CD4-positive, CD25-positive, alpha-beta regulatory T cell (primary cell): ENCODE measurements at regions not wholly inside any gene's neighbourhood (a gene's known extent, or its start where the extent isn't known, plus 50 kb on each side); places are given as distances from the start of the nearest gene placed in this dataset.

Experiments used
- ATAC-seq, 2 donors: fragments of 150-1000 bp; cut with Tn5 transposase; one replicate each; pipeline ENCODE4 v1.10.0; 2021; ENCODE audit warnings: low read depth in 2 of 2, moderate number of reproducible peaks in 2 of 2, moderate library complexity in 1 of 2
- DNase-seq, 3 donors: peaks; one replicate each; pipeline versions ENCODE4 v3.0.0 to v3.0.0-alpha.2; 2012 to 2022; ENCODE audit warnings: mixed read lengths in 1 of 3
- H3K27ac ChIP-seq: one replicate; pipeline ENCODE4 v1.7.0; 2013; ENCODE audit warnings: mild to moderate bottlenecking, low read length; ENCODE audit not compliant: insufficient read depth, poor library complexity, severe bottlenecking
- H3K27me3 ChIP-seq: one replicate; pipeline ENCODE4 v1.7.0; 2013; ENCODE audit warnings: low read length; ENCODE audit not compliant: control insufficient read depth, insufficient read depth
- H3K36me3 ChIP-seq: one replicate; pipeline ENCODE4 v1.7.0; 2013; ENCODE audit warnings: mild to moderate bottlenecking, low read length, moderate library complexity; ENCODE audit not compliant: control insufficient read depth, insufficient read depth
- H3K4me1 ChIP-seq: 2 replicates; pipeline ENCODE4 v1.7.0; 2013; ENCODE audit warnings: mild to moderate bottlenecking, low read length; ENCODE audit not compliant: insufficient read depth, control insufficient read depth, poor library complexity, severe bottlenecking
- H3K4me3 ChIP-seq: one replicate; pipeline ENCODE4 v1.7.0; 2013; ENCODE audit warnings: low read depth, mild to moderate bottlenecking, low read length, moderate library complexity
- H3K9me3 ChIP-seq, 2 experiments: 1 replicate in 1 of 2; 2 replicates in 1 of 2; pipeline ENCODE4 v1.7.0; 2013; ENCODE audit warnings: low read length in 2 of 2, mild to moderate bottlenecking in 1 of 2, moderate library complexity in 1 of 2; ENCODE audit not compliant: control insufficient read depth in 2 of 2
- H3K27ac Mint-ChIP-seq, 3 donors: one replicate each; pipeline ENCODE4 v1.8.0; 2020 to 2022; ENCODE audit warnings: mild to moderate bottlenecking in 3 of 3, mixed read lengths in 3 of 3, moderate library complexity in 2 of 3
- H3K27me3 Mint-ChIP-seq: one replicate; pipeline ENCODE4 v1.8.0; 2022; ENCODE audit warnings: mild to moderate bottlenecking, mixed read lengths
- H3K36me3 Mint-ChIP-seq: one replicate; pipeline ENCODE4 v1.8.0; 2020; ENCODE audit warnings: mixed read lengths
- H3K4me1 Mint-ChIP-seq, 4 donors: one replicate each; pipeline ENCODE4 v1.8.0; 2020 to 2022; ENCODE audit warnings: mixed read lengths in 4 of 4, mild to moderate bottlenecking in 1 of 4
- H3K4me3 Mint-ChIP-seq, 4 donors: one replicate each; pipeline ENCODE4 v1.8.0; 2020 to 2022; ENCODE audit warnings: mild to moderate bottlenecking in 4 of 4, mixed read lengths in 4 of 4, moderate library complexity in 3 of 4
- H3K9me3 Mint-ChIP-seq, 7 donors: one replicate each; pipeline ENCODE4 v1.8.0; 2020 to 2022; ENCODE audit warnings: mixed read lengths in 7 of 7, mild to moderate bottlenecking in 3 of 7, moderate library complexity in 2 of 7

DNA sequence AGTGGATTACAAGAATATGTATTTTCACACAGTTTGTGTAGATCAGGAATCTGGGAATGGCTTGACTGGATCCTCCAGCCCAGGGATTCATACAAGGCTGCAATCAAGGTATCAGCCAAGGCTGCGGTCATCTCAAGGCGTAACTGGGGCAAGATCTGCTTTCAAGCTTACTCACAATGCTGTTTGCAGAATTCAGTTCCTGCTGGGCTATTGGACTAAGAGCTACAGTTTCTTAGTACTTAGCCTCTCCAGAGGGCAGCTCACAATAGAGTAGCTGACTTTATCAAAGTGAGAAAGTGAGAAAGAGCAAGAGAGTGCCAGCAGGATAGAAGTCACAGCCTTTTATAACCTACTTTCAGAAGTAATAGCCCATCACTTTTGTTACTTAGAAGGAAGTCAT lies 211.0 kb downstream of the MAP2K6 start:
- Mint-ChIP-seq H3K27ac (no peak overlapping the region), H3K4me1 (no peaks in the 10 kb centered on the region), H3K36me3 (no peaks in the 10 kb centered on the region), H3K27me3 (peaks cover 4% of the 10 kb centered on the region), H3K4me3 (no peak overlapping the region), H3K9me3 (peaks cover 0 to 14% (median 5%) of the 10 kb centered on the region in 7 donors)
- Histone ChIP-seq H3K9me3 (no peaks in the 10 kb centered on the region), H3K4me3 (no peak overlapping the region), H3K27ac (no peak overlapping the region), H3K4me1 (no peaks in the 10 kb centered on the region), H3K27me3 (no peaks in the 10 kb centered on the region), H3K36me3 (no peaks in the 10 kb centered on the region)
- no peak for DNase-seq
- ATAC-seq: no peak

DNA sequence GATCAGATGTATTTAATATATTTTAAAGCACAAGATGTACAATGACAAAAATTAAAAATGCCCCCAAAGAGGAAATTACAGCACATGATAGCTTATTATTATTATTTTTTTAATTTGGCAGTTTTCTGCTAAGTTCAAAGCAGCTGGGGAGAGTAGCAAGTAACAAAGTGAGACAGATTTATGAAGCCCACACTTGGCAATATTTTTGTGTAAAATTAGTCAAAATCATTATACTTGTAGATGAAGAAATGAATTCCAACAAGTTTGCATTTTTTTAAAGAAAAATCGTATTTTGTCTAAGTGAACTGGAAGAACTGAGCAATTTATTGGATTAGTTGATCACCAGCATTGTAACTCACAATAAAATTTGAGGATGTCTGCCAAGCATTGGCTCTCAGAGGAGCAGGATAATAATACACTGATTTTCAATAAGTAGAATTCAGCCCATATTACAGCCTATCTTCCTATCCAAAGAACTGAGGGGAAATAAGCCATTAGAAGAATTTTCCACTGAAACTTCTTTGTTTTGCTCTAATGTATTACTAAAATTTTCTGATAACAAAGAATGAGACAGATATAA lies 215.6 kb downstream of the MAP2K6 start:
- ATAC-seq: no peak
- H3K36me3 ChIP-seq: no peaks in the 10 kb centered on the region
- no peaks in the 10 kb centered on the region for H3K27me3 Mint-ChIP-seq
- no peak for DNase-seq
- no peaks in the 10 kb centered on the region for H3K4me1 Mint-ChIP-seq
- H3K27ac ChIP-seq: no peak overlapping the region
- no peak overlapping the region for H3K4me3 ChIP-seq
- H3K4me1 ChIP-seq: no peaks in the 10 kb centered on the region
- peaks cover 0 to 10% (median 5%) of the 10 kb centered on the region in 7 donors for H3K9me3 Mint-ChIP-seq
- H3K27me3 ChIP-seq: no peaks in the 10 kb centered on the region
- no peak overlapping the region for H3K27ac Mint-ChIP-seq
- no peaks in the 10 kb centered on the region for H3K9me3 ChIP-seq
- H3K4me3 Mint-ChIP-seq: no peak overlapping the region
- H3K36me3 Mint-ChIP-seq: no peaks in the 10 kb centered on the region

DNA sequence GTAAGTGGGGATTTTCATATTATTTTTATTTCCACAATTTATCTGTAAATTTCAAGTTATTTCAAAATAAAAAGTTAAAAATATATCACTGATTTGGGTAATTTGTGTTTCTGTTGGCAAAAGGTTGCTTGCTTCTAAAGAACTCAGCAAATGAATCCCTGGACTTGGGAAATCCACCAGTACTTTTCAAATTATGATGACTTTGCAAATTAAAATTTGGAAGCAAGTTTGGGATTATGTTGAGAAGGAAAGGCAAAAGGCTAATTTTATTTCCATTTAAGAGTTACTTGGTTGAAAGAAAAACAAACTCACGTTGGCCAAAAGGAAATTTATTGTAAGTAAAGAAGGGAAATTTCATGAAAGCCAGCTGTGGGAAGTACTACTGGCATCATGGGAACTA lies 220.3 kb downstream of the MAP2K6 start:
- Mint-ChIP-seq H3K27me3 (no peaks in the 10 kb centered on the region), H3K27ac (no peak overlapping the region), H3K9me3 (peaks cover 0 to 10% (median 5%) of the 10 kb centered on the region in 7 donors), H3K4me3 (no peak overlapping the region), H3K36me3 (no peaks in the 10 kb centered on the region), H3K4me1 (no peaks in the 10 kb centered on the region)
- Histone ChIP-seq H3K9me3 (no peaks in the 10 kb centered on the region), H3K27ac (no peak overlapping the region), H3K36me3 (no peaks in the 10 kb centered on the region), H3K27me3 (no peaks in the 10 kb centered on the region), H3K4me1 (no peaks in the 10 kb centered on the region), H3K4me3 (no peak overlapping the region)
- DNase-seq (no peak), ATAC-seq (no peak)

DNA sequence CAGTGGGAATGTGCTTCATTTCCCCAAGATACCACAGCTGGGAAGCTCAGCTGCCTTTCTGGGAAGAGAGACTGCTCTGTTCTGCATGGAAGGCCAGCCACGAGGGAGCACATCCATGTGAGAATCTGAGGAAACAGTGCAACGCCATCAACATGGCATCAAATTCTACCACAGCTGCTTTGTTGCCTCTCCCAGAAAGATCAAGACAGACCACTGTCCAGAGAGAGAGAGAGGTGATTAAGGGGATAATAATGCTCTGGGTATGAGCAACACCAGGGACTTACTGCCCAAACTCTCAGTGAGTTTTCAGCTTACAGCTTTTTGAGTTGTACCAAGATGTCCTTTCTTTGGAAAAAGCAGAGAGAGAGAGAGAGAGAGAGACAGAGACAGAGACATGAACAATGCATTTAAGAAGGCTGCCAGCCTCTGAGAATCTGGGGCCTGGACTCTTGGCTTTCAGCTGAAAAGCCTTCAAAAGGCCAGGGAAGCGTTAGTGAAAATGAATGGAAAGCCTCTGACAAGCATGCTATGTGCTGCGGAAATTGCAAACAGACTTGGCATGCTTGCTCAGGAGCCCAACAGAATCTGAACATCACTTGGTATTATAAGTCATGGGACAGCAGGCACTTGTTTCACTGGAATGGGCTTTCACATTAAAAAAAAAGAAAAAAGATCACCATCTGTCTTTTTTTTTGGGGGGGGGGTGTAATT lies 223.1 kb downstream of the MAP2K6 start:
- H3K27ac ChIP-seq: no peak overlapping the region
- no peaks in the 10 kb centered on the region for H3K36me3 Mint-ChIP-seq
- peak overlapping the region in 1 of 3 donors; percentile 48 for H3K27ac Mint-ChIP-seq
- H3K4me3 ChIP-seq: no peak overlapping the region
- ATAC-seq (no peak), DNase-seq (no peak)
- no peaks in the 10 kb centered on the region for H3K27me3 ChIP-seq
- peaks cover 0 to 10% (median 2%) of the 10 kb centered on the region in 7 donors for H3K9me3 Mint-ChIP-seq
- H3K36me3 ChIP-seq: no peaks in the 10 kb centered on the region
- H3K4me3 Mint-ChIP-seq: no peak overlapping the region
- no peaks in the 10 kb centered on the region for H3K27me3 Mint-ChIP-seq
- H3K4me1 ChIP-seq: no peaks in the 10 kb centered on the region
- no peaks in the 10 kb centered on the region for H3K9me3 ChIP-seq
- no peaks in the 10 kb centered on the region for H3K4me1 Mint-ChIP-seq

DNA sequence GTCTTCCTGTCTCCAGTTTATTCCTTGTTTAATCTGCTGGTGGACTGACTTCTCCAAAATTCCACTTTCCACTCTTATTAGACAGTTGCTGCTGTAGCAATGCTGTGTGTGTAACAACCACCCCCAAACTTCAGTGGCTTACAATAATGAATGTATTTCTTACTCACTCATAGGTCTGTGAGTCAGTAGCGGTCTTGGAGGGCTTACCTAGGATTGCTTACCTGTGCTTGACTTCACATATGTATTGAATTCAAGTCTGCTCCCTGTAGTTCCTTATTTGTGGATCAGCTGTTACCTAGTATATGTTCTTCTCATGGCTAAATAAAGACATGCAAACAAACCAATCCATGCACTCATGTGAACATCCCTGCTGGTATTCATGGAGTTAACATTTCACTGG lies 224.6 kb downstream of the MAP2K6 start:
- H3K4me1 Mint-ChIP-seq: no peaks in the 10 kb centered on the region
- H3K36me3 Mint-ChIP-seq: no peaks in the 10 kb centered on the region
- H3K4me3 Mint-ChIP-seq: no peak overlapping the region
- Histone ChIP-seq H3K9me3 (no peaks in the 10 kb centered on the region), H3K36me3 (no peaks in the 10 kb centered on the region), H3K4me3 (no peak overlapping the region), H3K4me1 (no peaks in the 10 kb centered on the region), H3K27me3 (no peaks in the 10 kb centered on the region), H3K27ac (no peak overlapping the region)
- H3K27me3 Mint-ChIP-seq: no peaks in the 10 kb centered on the region
- no peak for DNase-seq
- no peak for ATAC-seq
- H3K27ac Mint-ChIP-seq: no peak overlapping the region
- H3K9me3 Mint-ChIP-seq: peaks cover 0 to 10% (median 0%) of the 10 kb centered on the region in 7 donors

DNA sequence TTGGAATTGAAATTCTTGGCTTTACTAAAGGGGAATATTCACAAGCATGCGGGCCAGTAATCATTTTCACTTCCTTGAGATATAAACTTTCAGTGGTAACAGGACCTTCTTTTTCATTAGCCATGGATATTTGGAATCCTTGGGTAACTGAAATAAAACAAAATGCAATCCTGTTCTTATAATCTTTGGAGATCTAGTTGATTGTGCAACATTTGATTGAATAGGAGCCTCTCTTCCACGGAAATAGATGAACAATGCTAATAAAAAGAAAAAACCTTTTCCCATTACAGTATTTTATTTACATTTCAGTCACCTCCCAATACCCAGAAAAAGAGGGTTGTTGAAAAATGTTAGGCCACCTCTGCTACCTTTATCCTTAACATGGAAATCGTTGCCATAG lies 225.6 kb downstream of the MAP2K6 start:
- Mint-ChIP-seq H3K27me3 (no peaks in the 10 kb centered on the region), H3K9me3 (peaks cover 0 to 10% (median 0%) of the 10 kb centered on the region in 7 donors), H3K4me3 (no peak overlapping the region), H3K27ac (no peak overlapping the region), H3K4me1 (no peaks in the 10 kb centered on the region), H3K36me3 (no peaks in the 10 kb centered on the region)
- H3K9me3 ChIP-seq: no peaks in the 10 kb centered on the region
- no peaks in the 10 kb centered on the region for H3K4me1 ChIP-seq
- DNase-seq: no peak
- no peaks in the 10 kb centered on the region for H3K27me3 ChIP-seq
- H3K36me3 ChIP-seq: no peaks in the 10 kb centered on the region
- ATAC-seq: no peak
- H3K27ac ChIP-seq: no peak overlapping the region
- H3K4me3 ChIP-seq: no peak overlapping the region

DNA sequence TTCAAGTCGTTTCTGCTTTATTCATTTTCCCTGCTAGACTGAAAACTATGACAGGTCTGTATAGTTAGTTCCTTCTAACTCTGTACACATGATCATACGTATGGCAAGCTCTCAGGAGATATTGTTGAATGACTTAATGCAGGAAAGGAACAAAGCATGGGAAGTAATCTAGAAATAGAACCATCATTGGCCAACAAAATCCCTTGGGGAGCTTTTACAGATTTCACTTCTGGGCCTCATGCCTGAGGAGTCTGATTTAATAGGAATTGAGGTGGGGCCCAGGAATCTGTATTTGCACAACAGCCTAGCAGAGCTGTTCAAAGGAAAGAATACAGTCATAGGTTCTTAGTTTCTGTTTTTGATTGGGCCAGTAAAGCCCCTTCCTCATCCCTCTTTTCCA lies 229.2 kb downstream of the MAP2K6 start:
- no peaks in the 10 kb centered on the region for H3K36me3 ChIP-seq
- Mint-ChIP-seq H3K27me3 (no peaks in the 10 kb centered on the region), H3K9me3 (peaks cover 0 to 4% (median 1%) of the 10 kb centered on the region in 7 donors)

DNA sequence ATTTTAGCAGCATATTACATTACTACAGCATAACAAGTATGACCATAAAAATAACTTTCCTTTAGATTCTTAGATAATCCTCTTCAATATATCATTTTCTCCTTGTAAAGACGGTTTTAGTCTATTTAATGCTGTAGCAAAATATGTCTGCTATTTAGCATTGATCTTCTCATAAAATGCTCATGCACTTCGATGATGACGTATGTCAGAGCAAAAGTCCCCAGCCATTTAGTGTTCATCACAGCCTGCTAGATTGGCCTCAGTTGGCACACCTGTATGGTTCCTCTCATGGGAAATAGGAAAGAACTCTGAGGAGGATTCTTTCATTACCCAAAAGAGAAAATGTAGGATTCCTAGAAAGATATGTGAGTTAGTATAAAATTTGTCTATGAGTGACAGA lies 232.2 kb downstream of the MAP2K6 start:
- Mint-ChIP-seq H3K36me3 (no peaks in the 10 kb centered on the region), H3K27ac (no peak overlapping the region), H3K27me3 (no peaks in the 10 kb centered on the region), H3K4me1 (no peaks in the 10 kb centered on the region), H3K4me3 (no peak overlapping the region), H3K9me3 (peaks cover 0 to 5% (median 2%) of the 10 kb centered on the region in 7 donors)
- DNase-seq (no peak), ATAC-seq (no peak)
- Histone ChIP-seq H3K27ac (no peak overlapping the region), H3K36me3 (no peaks in the 10 kb centered on the region), H3K4me3 (no peak overlapping the region), H3K27me3 (no peaks in the 10 kb centered on the region), H3K4me1 (no peaks in the 10 kb centered on the region), H3K9me3 (no peaks in the 10 kb centered on the region)

More for the DNA sequence above, 229.2 kb downstream of the MAP2K6 start:
- no peak overlapping the region for H3K27ac Mint-ChIP-seq
- Histone ChIP-seq H3K9me3 (no peaks in the 10 kb centered on the region), H3K27me3 (no peaks in the 10 kb centered on the region), H3K4me1 (no peaks in the 10 kb centered on the region), H3K4me3 (no peak overlapping the region), H3K27ac (no peak overlapping the region)
- no peaks in the 10 kb centered on the region for H3K4me1 Mint-ChIP-seq
- H3K4me3 Mint-ChIP-seq: no peak overlapping the region
- DNase-seq: no peak
- ATAC-seq: no peak
- no peaks in the 10 kb centered on the region for H3K36me3 Mint-ChIP-seq
